CD8-positive, alpha-beta memory T cell (primary cell): ENCODE measurements at regions not wholly inside any gene's neighbourhood (a gene's known extent, or its start where the extent isn't known, plus 50 kb on each side); places are given as distances from the start of the nearest gene placed in this dataset.

Experiments
- CTCF ChIA-PET: fragments of 350-600 bp; sonication (Branson Sonifier 250); formaldehyde crosslinking; loops from one replicate; lab custom pipeline; 2021; ENCODE audit warnings: antibody characterized with exemption; lab: Charles Lee
- POLR2A ChIA-PET: fragments of 350-600 bp; sonication (Branson Sonifier 250); formaldehyde crosslinking; loops from one replicate; lab custom pipeline; 2021; ENCODE audit warnings: antibody characterized with exemption; lab: Charles Lee
- DNase-seq, 5 donors: peaks; one replicate each; pipeline versions ENCODE4 v3.0.0 to v3.0.0-alpha.2; 2020 to 2022; ENCODE audit warnings: mixed read lengths in 1 of 5
- H3K27ac ChIP-seq: one replicate; pipeline ENCODE4 v1.7.0; 2013; ENCODE audit warnings: low read depth, mild to moderate bottlenecking, low read length, moderate library complexity
- H3K27me3 ChIP-seq: 2 replicates; pipeline ENCODE4 v1.7.0; 2013; ENCODE audit warnings: low read length, mild to moderate bottlenecking; ENCODE audit not compliant: insufficient read depth, poor library complexity, severe bottlenecking
- H3K36me3 ChIP-seq: 2 replicates; pipeline ENCODE4 v1.7.0; 2013; ENCODE audit warnings: mild to moderate bottlenecking, low read length, moderate library complexity; ENCODE audit not compliant: insufficient read depth
- H3K4me1 ChIP-seq: 2 replicates; pipeline ENCODE4 v1.7.0; 2013; ENCODE audit warnings: mild to moderate bottlenecking, low read length, moderate library complexity; ENCODE audit not compliant: insufficient read depth
- H3K4me3 ChIP-seq: 2 replicates; pipeline ENCODE4 v1.7.0; 2013; ENCODE audit warnings: mild to moderate bottlenecking, low read length
- H3K9me3 ChIP-seq: 2 replicates; pipeline ENCODE4 v1.7.0; 2013; ENCODE audit warnings: mild to moderate bottlenecking, low read length
- H3K27ac Mint-ChIP-seq, 8 donors: one replicate each; pipeline ENCODE4 v1.8.0; 2020 to 2021; ENCODE audit warnings: mixed read lengths in 8 of 8, mild to moderate bottlenecking in 6 of 8, inconsistent platforms in 3 of 8, moderate library complexity in 3 of 8
- H3K27me3 Mint-ChIP-seq, 2 donors: one replicate each; pipeline ENCODE4 v1.8.0; 2020 to 2021; ENCODE audit warnings: mixed read lengths in 2 of 2, mild to moderate bottlenecking in 1 of 2, moderate library complexity in 1 of 2
- H3K36me3 Mint-ChIP-seq, 3 donors: one replicate each; pipeline ENCODE4 v1.8.0; 2020 to 2021; ENCODE audit warnings: mixed read lengths in 3 of 3, inconsistent platforms in 1 of 3, mild to moderate bottlenecking in 1 of 3
- H3K4me1 Mint-ChIP-seq, 3 donors: one replicate each; pipeline ENCODE4 v1.8.0; 2020 to 2021; ENCODE audit warnings: mixed read lengths in 3 of 3, inconsistent platforms in 1 of 3, mild to moderate bottlenecking in 1 of 3
- H3K4me3 Mint-ChIP-seq, 7 donors: one replicate each; pipeline ENCODE4 v1.8.0; 2020 to 2021; ENCODE audit warnings: mixed read lengths in 7 of 7, mild to moderate bottlenecking in 6 of 7, moderate library complexity in 4 of 7, inconsistent platforms in 2 of 7
- H3K9me3 Mint-ChIP-seq, 5 donors: one replicate each; pipeline ENCODE4 v1.8.0; 2020 to 2022; ENCODE audit warnings: mixed read lengths in 5 of 5, mild to moderate bottlenecking in 3 of 5, moderate library complexity in 2 of 5, inconsistent platforms in 1 of 5

DNA sequence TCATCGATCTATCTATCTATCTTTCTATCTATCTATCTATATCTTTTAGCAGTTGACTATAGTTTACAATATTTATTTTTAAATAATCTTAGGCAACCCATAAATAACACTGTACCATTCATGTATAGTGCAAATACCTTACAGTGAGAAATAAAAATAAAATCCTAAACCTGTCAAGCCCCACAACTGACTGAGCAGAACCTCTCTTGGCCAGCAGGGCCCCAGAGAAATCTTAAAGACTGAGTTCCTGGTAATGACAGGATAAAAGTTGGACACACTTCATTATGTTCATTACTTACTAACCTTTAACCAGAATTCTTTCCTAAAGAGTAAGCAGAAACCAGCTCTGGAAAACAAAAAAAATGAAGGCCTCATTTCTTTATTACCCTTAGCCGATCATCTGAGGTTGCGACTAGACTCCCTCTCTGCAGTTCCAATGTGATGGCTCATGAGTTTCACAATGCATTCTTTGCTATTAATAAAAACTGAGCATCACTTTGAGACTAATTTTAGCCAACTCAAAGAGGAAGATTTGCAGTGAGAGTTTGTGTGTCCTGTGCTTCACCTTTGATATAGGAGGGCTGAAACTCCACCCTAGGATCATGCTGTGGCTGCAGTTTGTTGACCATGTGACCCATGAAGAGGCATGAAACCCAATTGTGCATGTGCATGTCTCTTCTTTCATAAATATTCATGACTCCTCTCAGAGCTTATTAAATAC, 1072.0 kb downstream of the NSUN3 start:
- CTCF ChIA-PET, result no interaction called here
- POLR2A ChIA-PET, result no interaction called here

GRCh38 chr3:95148107-95148506, 1085.2 kb downstream of the NSUN3 start:
- Histone ChIP-seq H3K27me3 (no peaks in the 10 kb centered on the region), H3K4me1 (no peaks in the 10 kb centered on the region), H3K4me3 (no peak overlapping the region), H3K9me3 (no peaks in the 10 kb centered on the region), H3K27ac (no peak overlapping the region), H3K36me3 (no peaks in the 10 kb centered on the region)
- POLR2A ChIA-PET, result no interaction called here
- Mint-ChIP-seq H3K4me3 (no peak overlapping the region), H3K36me3 (no peaks in the 10 kb centered on the region), H3K27me3 (no peaks in the 10 kb centered on the region), H3K4me1 (no peaks in the 10 kb centered on the region), H3K27ac (no peak overlapping the region), H3K9me3 (peaks cover 0 to 36% (median 2%) of the 10 kb centered on the region in 5 donors)
- CTCF ChIA-PET, result no interaction called here
- no peak for DNase-seq

More for the DNA sequence above, 1072.0 kb downstream of the NSUN3 start:
- Mint-ChIP-seq H3K4me3 (no peak overlapping the region), H3K4me1 (no peaks in the 10 kb centered on the region), H3K36me3 (no peaks in the 10 kb centered on the region), H3K9me3 (peaks cover 0 to 12% (median 6%) of the 10 kb centered on the region in 5 donors), H3K27me3 (no peaks in the 10 kb centered on the region), H3K27ac (no peak overlapping the region)
- Histone ChIP-seq H3K27me3 (no peaks in the 10 kb centered on the region), H3K4me3 (no peak overlapping the region), H3K36me3 (no peaks in the 10 kb centered on the region), H3K4me1 (no peaks in the 10 kb centered on the region), H3K27ac (no peak overlapping the region), H3K9me3 (no peaks in the 10 kb centered on the region)
- no peak for DNase-seq

DNA sequence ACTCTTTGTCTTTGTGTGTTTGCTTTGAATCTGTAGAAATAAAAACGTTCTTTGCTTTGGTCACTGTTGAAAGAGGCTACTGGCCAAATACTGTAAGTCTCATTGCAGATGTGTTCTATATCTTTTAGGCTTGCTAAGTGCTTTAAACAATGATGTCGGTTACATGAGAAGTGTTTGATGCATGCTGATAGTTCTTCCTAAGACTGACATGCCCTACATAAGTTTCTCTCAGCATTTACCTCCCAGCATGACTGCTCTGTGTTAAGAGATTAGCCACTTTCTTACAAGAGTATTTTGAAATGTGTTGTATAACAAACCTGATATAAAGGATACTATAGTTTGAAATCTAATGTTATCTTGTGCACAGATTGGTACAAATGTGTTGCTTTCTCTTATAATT, 1088.7 kb downstream of the NSUN3 start:
- Mint-ChIP-seq H3K27me3 (no peaks in the 10 kb centered on the region), H3K4me1 (no peaks in the 10 kb centered on the region), H3K36me3 (no peaks in the 10 kb centered on the region), H3K27ac (no peak overlapping the region), H3K9me3 (peaks cover under 1 to 32% (median 4%) of the 10 kb centered on the region in 5 donors), H3K4me3 (no peak overlapping the region)
- DNase-seq, result no peak
- POLR2A ChIA-PET, result no interaction called here
- H3K27me3 ChIP-seq, result no peaks in the 10 kb centered on the region
- CTCF ChIA-PET, result no interaction called here
- H3K9me3 ChIP-seq, result no peaks in the 10 kb centered on the region
- H3K36me3 ChIP-seq, result no peaks in the 10 kb centered on the region
- H3K27ac ChIP-seq, result no peak overlapping the region
- H3K4me1 ChIP-seq, result no peaks in the 10 kb centered on the region
- no peak overlapping the region for H3K4me3 ChIP-seq

- CTCF ChIA-PET, result no interaction called here
- H3K9me3 ChIP-seq, result no peaks in the 10 kb centered on the region
- no peaks in the 10 kb centered on the region for H3K4me1 Mint-ChIP-seq
- H3K9me3 Mint-ChIP-seq, result peaks cover 3 to 36% (median 13%) of the 10 kb centered on the region in 5 donors
- POLR2A ChIA-PET, result no interaction called here
- H3K27me3 ChIP-seq, result no peaks in the 10 kb centered on the region
- H3K4me3 Mint-ChIP-seq, result no peak overlapping the region
- H3K4me1 ChIP-seq, result no peaks in the 10 kb centered on the region
- H3K27ac ChIP-seq, result no peak overlapping the region
- no peak overlapping the region for H3K4me3 ChIP-seq
- no peak for DNase-seq
- H3K27me3 Mint-ChIP-seq, result no peaks in the 10 kb centered on the region
- no peak overlapping the region for H3K27ac Mint-ChIP-seq
- H3K36me3 Mint-ChIP-seq, result no peaks in the 10 kb centered on the region
- H3K36me3 ChIP-seq, result no peaks in the 10 kb centered on the region
Observed at GRCh38 chr3:95154766-95155165, 1091.9 kb downstream of the NSUN3 start.

DNA sequence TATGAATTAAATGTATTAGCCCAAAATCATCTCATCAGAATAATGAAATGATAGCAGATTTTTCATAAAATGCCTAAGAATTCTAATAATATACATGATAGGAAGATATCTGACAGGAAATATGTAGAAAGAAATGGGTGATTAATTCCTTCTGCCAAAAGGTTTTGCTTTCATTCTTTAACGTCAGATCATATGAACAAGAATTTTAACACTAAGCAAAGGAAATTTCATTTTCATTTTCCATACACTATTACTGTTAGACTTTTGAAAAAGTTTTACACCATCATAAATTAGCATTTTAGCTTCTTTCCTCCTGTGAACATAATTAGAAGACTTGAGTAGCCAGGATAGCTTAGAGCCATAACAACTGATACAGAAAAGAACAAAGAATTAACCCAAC, 1099.9 kb downstream of the NSUN3 start:
- POLR2A ChIA-PET, result no interaction called here

DNA sequence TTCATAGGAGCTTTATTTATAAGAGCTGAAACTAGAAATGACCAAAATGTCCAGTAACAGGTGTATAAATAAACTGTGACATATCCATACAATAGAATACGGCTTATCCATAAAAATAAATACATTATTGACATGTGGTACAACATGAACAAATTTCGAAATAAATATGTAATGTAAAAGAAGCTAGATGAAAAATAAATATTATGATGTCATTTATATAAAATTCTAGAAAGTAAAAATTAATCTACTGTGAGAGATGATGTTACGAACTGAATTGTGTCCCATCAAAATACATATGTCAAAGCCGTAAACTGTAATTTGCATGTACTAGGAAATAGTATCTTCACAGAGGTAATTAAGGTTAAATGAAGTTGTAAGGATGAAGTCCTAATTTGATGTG, 1104.9 kb downstream of the NSUN3 start:
- Histone ChIP-seq H3K4me3 (no peak overlapping the region), H3K4me1 (no peaks in the 10 kb centered on the region), H3K27me3 (no peaks in the 10 kb centered on the region), H3K36me3 (no peaks in the 10 kb centered on the region), H3K27ac (no peak overlapping the region), H3K9me3 (no peaks in the 10 kb centered on the region)
- Mint-ChIP-seq H3K36me3 (no peaks in the 10 kb centered on the region), H3K27me3 (no peaks in the 10 kb centered on the region), H3K9me3 (peaks cover 0 to 8% (median 2%) of the 10 kb centered on the region in 5 donors), H3K4me1 (no peaks in the 10 kb centered on the region), H3K27ac (no peak overlapping the region), H3K4me3 (no peak overlapping the region)
- ChIA-PET CTCF (no interaction called here), POLR2A (no interaction called here)
- no peak for DNase-seq

More for the DNA sequence above, 1099.9 kb downstream of the NSUN3 start:
- no peaks in the 10 kb centered on the region for H3K27me3 Mint-ChIP-seq
- Histone ChIP-seq H3K9me3 (no peaks in the 10 kb centered on the region), H3K4me1 (no peaks in the 10 kb centered on the region), H3K4me3 (no peak overlapping the region), H3K36me3 (no peaks in the 10 kb centered on the region), H3K27ac (no peak overlapping the region), H3K27me3 (no peaks in the 10 kb centered on the region)
- no peaks in the 10 kb centered on the region for H3K4me1 Mint-ChIP-seq
- CTCF ChIA-PET, result no interaction called here
- peaks cover 2 to 19% (median 11%) of the 10 kb centered on the region in 5 donors for H3K9me3 Mint-ChIP-seq
- no peaks in the 10 kb centered on the region for H3K36me3 Mint-ChIP-seq
- DNase-seq, result no peak
- H3K4me3 Mint-ChIP-seq, result no peak overlapping the region
- no peak overlapping the region for H3K27ac Mint-ChIP-seq

DNA sequence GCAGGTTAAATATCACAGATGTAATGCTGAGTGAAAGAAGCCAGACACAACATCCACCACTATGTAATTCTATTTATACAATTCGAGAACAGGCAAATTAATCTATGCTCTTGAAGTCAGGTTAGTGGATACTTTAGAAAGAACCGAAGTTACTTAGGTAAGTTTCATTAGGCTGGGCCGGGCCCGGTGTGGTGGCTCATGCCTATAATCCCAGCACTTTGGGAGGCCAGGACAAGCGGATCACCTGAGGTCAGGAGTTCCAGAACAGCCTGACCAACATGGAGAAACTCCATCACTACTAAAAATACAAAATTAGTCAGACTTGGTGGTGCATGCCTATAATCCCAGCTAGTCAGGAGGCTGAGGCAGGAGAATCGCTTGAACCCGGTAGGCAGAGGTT, 1105.7 kb downstream of the NSUN3 start:
- H3K4me3 ChIP-seq, result no peak overlapping the region
- Mint-ChIP-seq H3K27ac (peak overlapping the region in 1 of 8 donors; percentile 70), H3K36me3 (no peaks in the 10 kb centered on the region), H3K4me1 (no peaks in the 10 kb centered on the region), H3K27me3 (no peaks in the 10 kb centered on the region), H3K9me3 (peaks cover 0 to 4% (median 2%) of the 10 kb centered on the region in 5 donors), H3K4me3 (no peak overlapping the region)
- POLR2A ChIA-PET, result no interaction called here
- no peaks in the 10 kb centered on the region for H3K36me3 ChIP-seq
- no peaks in the 10 kb centered on the region for H3K9me3 ChIP-seq
- no peak for DNase-seq
- H3K27me3 ChIP-seq, result no peaks in the 10 kb centered on the region
- no peaks in the 10 kb centered on the region for H3K4me1 ChIP-seq
- no peak overlapping the region for H3K27ac ChIP-seq
- CTCF ChIA-PET, result no interaction called here

DNA sequence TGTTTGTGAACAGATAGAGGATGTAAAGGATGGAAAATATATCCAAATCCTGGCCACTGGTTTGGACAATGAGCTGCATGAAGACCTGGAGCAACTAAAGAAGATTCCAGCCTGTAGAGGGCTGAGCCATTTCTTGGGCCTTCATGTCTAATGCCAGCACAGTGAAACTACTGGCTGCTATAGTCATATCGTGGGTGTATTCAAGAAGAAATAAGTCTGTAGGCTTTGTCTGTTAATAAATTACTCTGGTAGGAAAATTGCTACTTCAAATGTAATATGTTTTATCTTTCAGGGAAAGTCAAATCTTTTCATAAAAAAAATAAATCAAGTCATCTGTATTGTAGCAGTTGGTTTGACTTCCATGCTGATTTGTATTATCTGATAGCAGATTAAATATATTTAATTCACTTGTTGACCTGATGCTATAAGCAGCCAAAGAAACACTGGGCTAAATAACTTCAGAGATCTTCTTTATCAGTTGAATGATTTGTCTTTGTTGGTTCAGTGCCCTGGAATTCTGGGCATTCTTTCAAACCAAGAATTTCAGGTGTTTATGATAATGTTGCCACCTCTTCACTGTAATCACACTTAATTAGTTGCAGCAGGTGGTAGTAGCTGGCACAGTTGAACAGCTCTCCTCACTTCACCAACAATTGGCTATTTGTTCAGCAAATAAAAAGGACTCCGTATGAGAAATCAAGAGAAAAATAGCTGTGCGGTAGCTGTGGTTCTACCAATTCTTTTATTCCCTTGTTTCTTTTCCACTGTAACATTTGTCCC, 1109.5 kb downstream of the NSUN3 start:
- no peak for DNase-seq
- no peaks in the 10 kb centered on the region for H3K9me3 ChIP-seq
- Mint-ChIP-seq H3K4me1 (no peaks in the 10 kb centered on the region), H3K27ac (no peak overlapping the region), H3K4me3 (no peak overlapping the region), H3K9me3 (peaks cover 0 to 5% (median 3%) of the 10 kb centered on the region in 5 donors), H3K36me3 (no peaks in the 10 kb centered on the region), H3K27me3 (no peaks in the 10 kb centered on the region)
- ChIA-PET CTCF (no interaction called here), POLR2A (no interaction called here)
- no peaks in the 10 kb centered on the region for H3K4me1 ChIP-seq
- no peaks in the 10 kb centered on the region for H3K36me3 ChIP-seq
- no peaks in the 10 kb centered on the region for H3K27me3 ChIP-seq
- no peak overlapping the region for H3K4me3 ChIP-seq
- no peak overlapping the region for H3K27ac ChIP-seq
